ENCODE measurements at regions not wholly inside any gene's neighbourhood (a gene's known extent, or its start where the extent isn't known, plus 50 kb on each side); places are given as distances from the start of the nearest gene placed in this dataset.

DNA sequence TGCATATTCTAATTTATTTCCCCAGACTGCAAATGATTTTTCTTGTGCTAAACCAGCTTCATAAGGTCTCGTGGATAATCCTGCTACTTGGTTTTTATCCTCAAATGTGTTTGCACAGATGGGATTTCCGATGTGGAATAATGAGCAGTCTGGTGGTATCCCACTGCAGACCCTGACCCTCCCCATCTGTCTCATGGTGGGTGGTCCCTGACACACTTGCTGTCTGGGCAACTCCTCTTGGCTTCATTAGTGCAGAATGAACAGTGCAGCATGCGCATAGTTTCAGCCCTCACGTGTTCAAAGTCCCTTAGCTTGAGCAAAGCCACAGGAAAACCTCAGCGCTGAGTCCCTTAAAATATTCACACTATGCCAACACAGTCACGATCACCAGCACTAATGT lies 996.5 kb downstream of the AACS start:
- no peak overlapping the region for H2AFZ ChIP-seq (ENCODE audit: low read depth, low read length, severe bottlenecking)
- H3K79me2 ChIP-seq (ENCODE audit: insufficient read depth, low read length) = no peaks in the 10 kb centered on the region
- H3K4me2 ChIP-seq (ENCODE audit: low read depth, low read length, poor library complexity, severe bottlenecking) = no peak overlapping the region
- no peak overlapping the region for H3K4me3 ChIP-seq (ENCODE audit: insufficient read depth, low read length, poor library complexity, severe bottlenecking)
- H3K27me3 ChIP-seq (ENCODE audit: low read length) = no peaks in the 10 kb centered on the region
- no peaks in the 10 kb centered on the region for H3F3A ChIP-seq (ENCODE audit: insufficient read depth)
- H3K9ac ChIP-seq (ENCODE audit: low read length) = no peak overlapping the region
- no peaks in the 10 kb centered on the region for H3K9me3 ChIP-seq (ENCODE audit: insufficient read depth, low read length)
- no peak overlapping the region for H3K27ac ChIP-seq (ENCODE audit: low read depth, low read length)
- H4K20me1 ChIP-seq (ENCODE audit: low read depth, low read length) = no peaks in the 10 kb centered on the region
- TF ChIP-seq EZH2phosphoT487 (conservative IDR thresholded peaks at IDR 0.05; ENCODE audit: low read length) = no peak
- TF ChIP-seq, protein P1, sequence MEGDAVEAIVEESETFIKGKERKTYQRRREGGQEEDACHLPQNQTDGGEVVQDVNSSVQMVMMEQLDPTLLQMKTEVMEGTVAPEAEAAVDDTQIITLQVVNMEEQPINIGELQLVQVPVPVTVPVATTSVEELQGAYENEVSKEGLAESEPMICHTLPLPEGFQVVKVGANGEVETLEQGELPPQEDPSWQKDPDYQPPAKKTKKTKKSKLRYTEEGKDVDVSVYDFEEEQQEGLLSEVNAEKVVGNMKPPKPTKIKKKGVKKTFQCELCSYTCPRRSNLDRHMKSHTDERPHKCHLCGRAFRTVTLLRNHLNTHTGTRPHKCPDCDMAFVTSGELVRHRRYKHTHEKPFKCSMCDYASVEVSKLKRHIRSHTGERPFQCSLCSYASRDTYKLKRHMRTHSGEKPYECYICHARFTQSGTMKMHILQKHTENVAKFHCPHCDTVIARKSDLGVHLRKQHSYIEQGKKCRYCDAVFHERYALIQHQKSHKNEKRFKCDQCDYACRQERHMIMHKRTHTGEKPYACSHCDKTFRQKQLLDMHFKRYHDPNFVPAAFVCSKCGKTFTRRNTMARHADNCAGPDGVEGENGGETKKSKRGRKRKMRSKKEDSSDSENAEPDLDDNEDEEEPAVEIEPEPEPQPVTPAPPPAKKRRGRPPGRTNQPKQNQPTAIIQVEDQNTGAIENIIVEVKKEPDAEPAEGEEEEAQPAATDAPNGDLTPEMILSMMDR (IDR thresholded peaks at IDR 0.05; ENCODE audit: insufficient read depth, low read length, poor library complexity, severe bottlenecking) = no peak
- H3K9me2 ChIP-seq (replicated peaks; ENCODE audit: insufficient read depth, low read length) = no peaks in the 10 kb centered on the region
- H3K36me3 ChIP-seq (ENCODE audit: low read length) = no peaks in the 10 kb centered on the region

DNA sequence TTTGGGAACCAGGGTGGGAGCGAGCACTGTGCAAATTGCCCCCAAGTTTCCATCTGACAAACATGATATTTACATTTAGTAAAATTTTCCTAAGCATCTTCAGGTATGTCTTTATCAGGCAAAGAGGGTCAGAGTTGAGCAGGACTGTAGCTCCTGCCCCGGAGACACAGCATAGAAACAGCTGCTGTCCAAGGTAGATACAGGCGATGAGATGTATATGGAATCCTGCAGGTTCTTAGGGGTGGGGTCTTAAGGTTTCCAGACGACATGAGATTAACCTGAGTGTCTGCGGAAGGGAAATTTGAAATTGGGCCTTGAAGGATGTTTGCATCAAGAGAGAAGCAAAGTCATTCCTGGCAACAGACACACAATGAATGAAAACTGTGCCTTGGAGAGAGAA lies 998.8 kb downstream of the AACS start:
- Histone ChIP-seq H2AFZ (ENCODE audit: low read depth, low read length, severe bottlenecking) (no peak overlapping the region), H3K9ac (ENCODE audit: low read length) (no peak overlapping the region), H3K27ac (ENCODE audit: low read depth, low read length) (no peak overlapping the region), H4K20me1 (ENCODE audit: low read depth, low read length) (no peaks in the 10 kb centered on the region), H3K79me2 (ENCODE audit: insufficient read depth, low read length) (no peaks in the 10 kb centered on the region), H3F3A (ENCODE audit: insufficient read depth) (no peaks in the 10 kb centered on the region), H3K27me3 (ENCODE audit: low read length) (no peaks in the 10 kb centered on the region), H3K36me3 (ENCODE audit: low read length) (no peaks in the 10 kb centered on the region), H3K9me2 (replicated peaks; ENCODE audit: insufficient read depth, low read length) (no peaks in the 10 kb centered on the region), H3K4me2 (ENCODE audit: low read depth, low read length, poor library complexity, severe bottlenecking) (no peak overlapping the region), H3K4me3 (ENCODE audit: insufficient read depth, low read length, poor library complexity, severe bottlenecking) (no peak overlapping the region), H3K9me3 (ENCODE audit: insufficient read depth, low read length) (no peaks in the 10 kb centered on the region)
- TF ChIP-seq EZH2phosphoT487 (conservative IDR thresholded peaks at IDR 0.05; ENCODE audit: low read length) = no peak
- TF ChIP-seq, protein P1 (IDR thresholded peaks at IDR 0.05; ENCODE audit: insufficient read depth, low read length, poor library complexity, severe bottlenecking) = no peak

DNA sequence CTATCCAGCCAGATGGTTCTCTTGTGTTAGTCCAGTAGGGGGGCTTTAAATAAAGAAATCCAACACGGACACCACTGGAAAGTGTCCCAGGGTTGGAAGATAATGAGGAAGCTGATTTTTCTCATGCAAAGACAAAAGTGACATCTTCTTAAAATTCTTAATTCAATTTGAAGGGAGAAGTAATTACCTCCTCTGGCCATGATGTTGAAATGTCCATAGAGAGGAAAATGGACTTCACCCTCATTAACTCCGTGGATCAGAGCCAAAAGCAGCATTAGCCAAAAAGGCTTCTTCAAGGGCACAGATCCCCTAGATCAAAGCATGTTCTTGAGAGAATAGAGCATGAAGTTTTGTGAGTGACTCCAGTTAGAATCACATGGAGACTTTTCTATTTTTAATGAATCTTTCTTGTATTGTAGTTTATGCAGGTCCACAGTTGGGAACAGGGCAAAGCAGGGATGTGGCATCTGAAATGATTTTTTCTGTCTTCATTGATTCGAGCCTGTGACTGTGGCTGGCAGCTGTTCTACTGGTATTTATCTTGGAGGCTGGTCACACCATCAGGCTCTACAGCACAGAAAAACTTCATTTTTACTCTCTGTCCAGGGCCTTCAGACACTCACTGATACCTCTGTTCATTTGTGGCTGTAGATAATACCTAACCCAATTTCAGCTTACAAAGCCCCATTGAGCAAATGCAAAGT lies 1002.5 kb downstream of the AACS start:
- Histone ChIP-seq H3F3A (ENCODE audit: insufficient read depth) (no peaks in the 10 kb centered on the region), H3K9me2 (replicated peaks; ENCODE audit: insufficient read depth, low read length) (no peaks in the 10 kb centered on the region), H3K36me3 (ENCODE audit: low read length) (no peaks in the 10 kb centered on the region), H3K9me3 (ENCODE audit: insufficient read depth, low read length) (no peaks in the 10 kb centered on the region), H2AFZ (ENCODE audit: low read depth, low read length, severe bottlenecking) (no peak overlapping the region), H4K20me1 (ENCODE audit: low read depth, low read length) (no peaks in the 10 kb centered on the region), H3K4me3 (ENCODE audit: insufficient read depth, low read length, poor library complexity, severe bottlenecking) (no peak overlapping the region), H3K4me2 (ENCODE audit: low read depth, low read length, poor library complexity, severe bottlenecking) (no peak overlapping the region), H3K9ac (ENCODE audit: low read length) (no peak overlapping the region), H3K27me3 (ENCODE audit: low read length) (no peaks in the 10 kb centered on the region), H3K79me2 (ENCODE audit: insufficient read depth, low read length) (no peaks in the 10 kb centered on the region), H3K27ac (ENCODE audit: low read depth, low read length) (no peak overlapping the region)
- TF ChIP-seq, protein P1 (IDR thresholded peaks at IDR 0.05; ENCODE audit: insufficient read depth, low read length, poor library complexity, severe bottlenecking) = no peak
- TF ChIP-seq EZH2phosphoT487 (conservative IDR thresholded peaks at IDR 0.05; ENCODE audit: low read length) = no peak
